OCI-LY3 (cell line): ENCODE measurements at regions not wholly inside any gene's neighbourhood (a gene's known extent, or its start where the extent isn't known, plus 50 kb on each side); places are given as distances from the start of the nearest gene placed in this dataset.

Experiments used
- H2AFZ ChIP-seq: fragments of 200-600, 300-600 bp; shearing (Covaris generic); 2 replicates; pipeline ENCODE4 v1.6.0; 2014; ENCODE audit warnings: antibody characterized with exemption, low read depth, low read length
- H3K27ac ChIP-seq: fragments of 200-600, 300-600 bp; sonication (generic); 2 replicates; pipeline ENCODE4 v1.5.1; 2014; ENCODE audit warnings: mild to moderate bottlenecking, low read length, moderate library complexity, mixed read lengths
- H3K27me3 ChIP-seq: fragments of 200-600, 300-600 bp; sonication (generic); 2 replicates; pipeline ENCODE4 v1.6.1; 2014; ENCODE audit warnings: low read depth, low read length, mixed read lengths
- H3K36me3 ChIP-seq: fragments of 200-600, 300-600 bp; sonication (generic); replicated peaks from 2 replicates; pipeline ENCODE3; 2014; ENCODE audit warnings: low read depth, low read length, mixed read lengths
- H3K4me1 ChIP-seq: fragments of 300-600, 200-600 bp; sonication (generic); 2 replicates; pipeline ENCODE4 v1.6.1; 2014; ENCODE audit warnings: low read length, mixed read lengths
- H3K4me2 ChIP-seq: fragments of 200-600, 300-600 bp; sonication (generic); 2 replicates; pipeline ENCODE4 v1.6.1; 2014; ENCODE audit warnings: low read length, mixed read lengths
- H3K4me3 ChIP-seq: fragments of 300-600, 200-600 bp; sonication (generic); 2 replicates; pipeline ENCODE4 v1.5.1; 2014; ENCODE audit warnings: antibody characterized with exemption, mild to moderate bottlenecking, low read length, moderate library complexity
- H3K79me2 ChIP-seq: fragments of 300-600, 200-600 bp; shearing (Covaris generic); 2 replicates; pipeline ENCODE4 v1.6.1; 2014; ENCODE audit warnings: mild to moderate bottlenecking, low read length, mixed read lengths
- H3K9ac ChIP-seq: fragments of 300-600, 200-600 bp; shearing (Covaris generic); 2 replicates; pipeline ENCODE4 v1.6.0; 2014; ENCODE audit warnings: mild to moderate bottlenecking, low read length, moderate library complexity
- H3K9me3 ChIP-seq: fragments of 200-600, 300-600 bp; shearing (Covaris generic); 2 replicates; pipeline ENCODE4 v1.6.1; 2014; ENCODE audit warnings: low read length, mixed read lengths; ENCODE audit not compliant: insufficient read depth
- H4K20me1 ChIP-seq: fragments of 200-600, 300-600 bp; sonication (generic); 2 replicates; pipeline ENCODE4 v1.6.1; 2016; ENCODE audit warnings: low read length, mixed read lengths; ENCODE audit not compliant: insufficient read depth
- EZH2phosphoT487 ChIP-seq: fragments of 200-600 bp; shearing (Covaris generic); IDR thresholded peaks from 2 replicates; pipeline ENCODE4 v1.6.1; 2018; ENCODE audit warnings: antibody characterized with exemption, mixed run types, low read depth
- TF ChIP-seq, protein P1 (sequence below): fragments of 200-600, 300-600 bp; sonication (generic); IDR thresholded peaks from 2 replicates; pipeline ENCODE4 v1.5.1; 2014; ENCODE audit warnings: antibody characterized with exemption, low read length, low read depth

DNA sequence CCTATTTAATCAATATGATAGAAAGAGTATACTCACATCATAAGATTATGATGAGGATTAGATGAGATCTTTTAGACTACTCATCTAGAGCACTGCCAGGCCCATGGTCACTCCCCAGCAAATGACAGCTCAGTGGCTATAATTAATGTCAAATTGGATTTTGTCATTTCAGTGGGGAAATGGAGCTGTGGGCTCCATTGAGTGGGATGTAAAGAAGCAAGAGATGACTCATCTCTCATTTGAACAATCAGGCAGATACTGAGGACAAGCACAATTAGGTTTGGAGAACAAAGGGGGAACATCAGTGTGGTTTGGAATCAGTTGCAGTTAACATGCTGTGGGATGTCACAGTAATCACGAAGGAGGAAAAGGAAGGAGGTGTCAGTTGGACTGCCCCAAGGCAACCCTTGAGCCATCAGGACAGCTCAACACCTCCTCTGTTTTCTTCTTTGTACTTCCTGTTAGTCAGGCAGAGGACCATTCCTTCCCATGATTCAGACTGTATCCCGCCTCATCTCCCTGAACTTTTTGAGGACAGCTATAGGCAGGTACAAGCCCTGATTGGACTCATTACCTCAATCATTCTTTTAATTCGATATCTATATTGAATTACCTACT is 473.7 kb upstream of the ISX start:
- no peak overlapping the region for H3K4me3 ChIP-seq
- no peak overlapping the region for H3K9ac ChIP-seq
- no peaks in the 10 kb centered on the region for H3K36me3 ChIP-seq
- no peaks in the 10 kb centered on the region for H3K9me3 ChIP-seq
- no peaks in the 10 kb centered on the region for H3K4me1 ChIP-seq
- no peak for TF ChIP-seq EZH2phosphoT487
- TF ChIP-seq, protein P1, sequence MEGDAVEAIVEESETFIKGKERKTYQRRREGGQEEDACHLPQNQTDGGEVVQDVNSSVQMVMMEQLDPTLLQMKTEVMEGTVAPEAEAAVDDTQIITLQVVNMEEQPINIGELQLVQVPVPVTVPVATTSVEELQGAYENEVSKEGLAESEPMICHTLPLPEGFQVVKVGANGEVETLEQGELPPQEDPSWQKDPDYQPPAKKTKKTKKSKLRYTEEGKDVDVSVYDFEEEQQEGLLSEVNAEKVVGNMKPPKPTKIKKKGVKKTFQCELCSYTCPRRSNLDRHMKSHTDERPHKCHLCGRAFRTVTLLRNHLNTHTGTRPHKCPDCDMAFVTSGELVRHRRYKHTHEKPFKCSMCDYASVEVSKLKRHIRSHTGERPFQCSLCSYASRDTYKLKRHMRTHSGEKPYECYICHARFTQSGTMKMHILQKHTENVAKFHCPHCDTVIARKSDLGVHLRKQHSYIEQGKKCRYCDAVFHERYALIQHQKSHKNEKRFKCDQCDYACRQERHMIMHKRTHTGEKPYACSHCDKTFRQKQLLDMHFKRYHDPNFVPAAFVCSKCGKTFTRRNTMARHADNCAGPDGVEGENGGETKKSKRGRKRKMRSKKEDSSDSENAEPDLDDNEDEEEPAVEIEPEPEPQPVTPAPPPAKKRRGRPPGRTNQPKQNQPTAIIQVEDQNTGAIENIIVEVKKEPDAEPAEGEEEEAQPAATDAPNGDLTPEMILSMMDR, result no peak
- H3K4me2 ChIP-seq, result no peak overlapping the region
- H3K27me3 ChIP-seq, result no peaks in the 10 kb centered on the region
- no peaks in the 10 kb centered on the region for H4K20me1 ChIP-seq
- no peaks in the 10 kb centered on the region for H3K79me2 ChIP-seq
- no peak overlapping the region for H2AFZ ChIP-seq
- H3K27ac ChIP-seq, result no peak overlapping the region

- Histone ChIP-seq H2AFZ (no peak overlapping the region), H3K27ac (no peak overlapping the region)
Observed at GRCh38 chr22:34599567-34599966, 466.4 kb upstream of the ISX start.

GRCh38 chr22:34604312-34604711 is 461.6 kb upstream of the ISX start:
- H3K27ac ChIP-seq, result no peak overlapping the region
- no peak overlapping the region for H3K9ac ChIP-seq
- H3K27me3 ChIP-seq, result no peaks in the 10 kb centered on the region
- no peaks in the 10 kb centered on the region for H3K4me1 ChIP-seq
- H3K79me2 ChIP-seq, result no peaks in the 10 kb centered on the region
- no peak overlapping the region for H3K4me2 ChIP-seq
- H2AFZ ChIP-seq, result no peak overlapping the region
- TF ChIP-seq EZH2phosphoT487, result no peak
- TF ChIP-seq, protein P1, result no peak
- H4K20me1 ChIP-seq, result no peaks in the 10 kb centered on the region
- H3K9me3 ChIP-seq, result no peaks in the 10 kb centered on the region
- no peaks in the 10 kb centered on the region for H3K36me3 ChIP-seq
- no peak overlapping the region for H3K4me3 ChIP-seq

More at GRCh38 chr22:34599567-34599966, 466.4 kb upstream of the ISX start:
- no peaks in the 10 kb centered on the region for H3K36me3 ChIP-seq
- H3K9me3 ChIP-seq, result no peaks in the 10 kb centered on the region
- no peaks in the 10 kb centered on the region for H3K79me2 ChIP-seq
- H3K4me1 ChIP-seq, result no peaks in the 10 kb centered on the region
- TF ChIP-seq EZH2phosphoT487, result no peak
- TF ChIP-seq, protein P1, result no peak
- H3K4me3 ChIP-seq, result no peak overlapping the region
- H3K9ac ChIP-seq, result no peak overlapping the region
- no peaks in the 10 kb centered on the region for H3K27me3 ChIP-seq
- no peak overlapping the region for H3K4me2 ChIP-seq
- no peaks in the 10 kb centered on the region for H4K20me1 ChIP-seq

DNA sequence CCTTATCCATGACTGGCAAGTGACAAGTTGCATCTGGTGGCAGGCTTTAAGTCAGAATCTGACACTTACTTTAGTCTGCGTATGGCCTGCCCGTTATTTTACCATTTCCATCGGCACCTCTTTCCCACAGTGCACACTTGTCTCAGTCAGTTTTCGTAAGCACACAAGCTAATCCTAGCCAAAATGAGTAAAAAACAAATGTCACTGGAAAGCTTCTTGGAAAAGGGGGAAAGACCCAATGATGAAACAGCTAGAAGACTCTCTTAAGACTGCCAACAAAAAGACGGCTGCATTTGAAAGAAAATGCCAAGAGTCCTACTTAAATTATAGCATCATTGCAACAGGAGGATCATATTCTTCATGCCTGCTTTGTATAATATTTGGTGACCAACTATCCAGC is 457.9 kb upstream of the ISX start:
- Histone ChIP-seq H2AFZ (no peak overlapping the region), H4K20me1 (no peaks in the 10 kb centered on the region), H3K9me3 (no peaks in the 10 kb centered on the region), H3K4me2 (no peak overlapping the region), H3K9ac (no peak overlapping the region), H3K36me3 (no peaks in the 10 kb centered on the region), H3K27me3 (no peaks in the 10 kb centered on the region), H3K27ac (no peak overlapping the region), H3K79me2 (no peaks in the 10 kb centered on the region), H3K4me1 (no peaks in the 10 kb centered on the region), H3K4me3 (no peak overlapping the region)
- TF ChIP-seq EZH2phosphoT487, result no peak
- TF ChIP-seq, protein P1, result no peak
